ENCODE measurements at regions not wholly inside any gene's neighbourhood (a gene's known extent, or its start where the extent isn't known, plus 50 kb on each side); places are given as distances from the start of the nearest gene placed in this dataset.

- TF ChIP-seq ZSCAN18 (CRISPR knock-in tag; IDR thresholded peaks at IDR 0.05) (no peak), HMGA2 (CRISPR knock-in tag; IDR thresholded peaks at IDR 0.05) (no peak), ZNF317 (CRISPR knock-in tag; IDR thresholded peaks at IDR 0.05; ENCODE audit: borderline replicate concordance, low read depth) (no peak), GRHL2 (CRISPR knock-in tag; IDR thresholded peaks at IDR 0.05; ENCODE audit: insufficient replicate concordance, severe bottlenecking) (no peak), ATF1 (CRISPR knock-in tag; IDR thresholded peaks at IDR 0.05) (no peak)
Observed at GRCh38 chr5:6308683-6309082, 69.7 kb downstream of the MED10 start (continued).

DNA sequence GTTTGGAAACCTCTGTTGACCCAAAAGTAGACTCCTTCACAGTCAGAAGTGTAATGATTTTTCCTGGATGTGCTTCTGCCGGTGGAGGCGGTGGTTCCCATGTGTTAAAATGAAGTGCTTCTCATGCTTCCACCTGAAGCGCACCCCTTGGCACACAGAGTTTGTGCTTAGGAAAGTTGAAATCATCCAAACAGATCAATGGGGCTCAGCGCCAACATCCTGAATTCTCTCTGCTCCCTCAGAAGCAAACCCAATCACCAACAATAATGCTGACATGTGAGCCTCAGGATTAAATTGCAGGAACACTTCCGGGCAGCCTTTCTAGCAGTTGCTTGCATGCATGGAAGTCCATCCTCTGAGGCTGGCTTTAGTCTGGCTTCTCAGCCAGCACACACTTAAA is 71.0 kb downstream of the MED10 start:
- DNase-seq (ENCODE audit: low spot score): no peak
- CTCF ChIA-PET: no interaction called here
- Mint-ChIP-seq H3K36me3 (no peaks in the 10 kb centered on the region), H3K27me3 (ENCODE audit: low read depth) (no peaks in the 10 kb centered on the region; the same call in 1 of the 2 replicates), H3K9me3 (no peaks in the 10 kb centered on the region), H3K4me3 (no peak overlapping the region), H3K4me1 (peaks cover 6% of the 10 kb centered on the region), H3K27ac (no peak overlapping the region)
- POLR2A ChIA-PET: no interaction called here
- no peak for ATAC-seq
- TF ChIP-seq ZNF671 (CRISPR knock-in tag; IDR thresholded peaks at IDR 0.05) (no peak), ZNF532 (CRISPR knock-in tag; IDR thresholded peaks at IDR 0.05; ENCODE audit: borderline replicate concordance) (no peak), ZBTB43 (CRISPR knock-in tag; IDR thresholded peaks at IDR 0.05) (no peak), E2F5 (CRISPR knock-in tag; IDR thresholded peaks at IDR 0.05) (no peak), MYBL2 (CRISPR knock-in tag; IDR thresholded peaks at IDR 0.05) (no peak), GRHL2 (CRISPR knock-in tag; IDR thresholded peaks at IDR 0.05; ENCODE audit: insufficient replicate concordance, severe bottlenecking) (no peak), CTCF (IDR thresholded peaks at IDR 0.05) (no peak), KAT7 (CRISPR knock-in tag; IDR thresholded peaks at IDR 0.05; ENCODE audit: borderline replicate concordance) (no peak), ZMAT4 (CRISPR knock-in tag; IDR thresholded peaks at IDR 0.05) (no peak), ZNF121 (CRISPR knock-in tag; IDR thresholded peaks at IDR 0.05) (no peak), NR1H2 (CRISPR knock-in tag; IDR thresholded peaks at IDR 0.05) (no peak), SOX15 (CRISPR knock-in tag; IDR thresholded peaks at IDR 0.05) (no peak), ZNF317 (CRISPR knock-in tag; IDR thresholded peaks at IDR 0.05; ENCODE audit: borderline replicate concordance, low read depth) (no peak), OVOL2 (CRISPR knock-in tag; IDR thresholded peaks at IDR 0.05; ENCODE audit: borderline replicate concordance) (no peak), ATF3 (CRISPR knock-in tag; conservative IDR thresholded peaks at IDR 0.05) (no peak), NR2C2 (CRISPR knock-in tag; IDR thresholded peaks at IDR 0.05) (no peak)
- TF ChIP-seq, protein P1, sequence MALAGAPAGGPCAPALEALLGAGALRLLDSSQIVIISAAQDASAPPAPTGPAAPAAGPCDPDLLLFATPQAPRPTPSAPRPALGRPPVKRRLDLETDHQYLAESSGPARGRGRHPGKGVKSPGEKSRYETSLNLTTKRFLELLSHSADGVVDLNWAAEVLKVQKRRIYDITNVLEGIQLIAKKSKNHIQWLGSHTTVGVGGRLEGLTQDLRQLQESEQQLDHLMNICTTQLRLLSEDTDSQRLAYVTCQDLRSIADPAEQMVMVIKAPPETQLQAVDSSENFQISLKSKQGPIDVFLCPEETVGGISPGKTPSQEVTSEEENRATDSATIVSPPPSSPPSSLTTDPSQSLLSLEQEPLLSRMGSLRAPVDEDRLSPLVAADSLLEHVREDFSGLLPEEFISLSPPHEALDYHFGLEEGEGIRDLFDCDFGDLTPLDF (CRISPR knock-in tag; IDR thresholded peaks at IDR 0.05): no peak
- TF ChIP-seq, protein P2, sequence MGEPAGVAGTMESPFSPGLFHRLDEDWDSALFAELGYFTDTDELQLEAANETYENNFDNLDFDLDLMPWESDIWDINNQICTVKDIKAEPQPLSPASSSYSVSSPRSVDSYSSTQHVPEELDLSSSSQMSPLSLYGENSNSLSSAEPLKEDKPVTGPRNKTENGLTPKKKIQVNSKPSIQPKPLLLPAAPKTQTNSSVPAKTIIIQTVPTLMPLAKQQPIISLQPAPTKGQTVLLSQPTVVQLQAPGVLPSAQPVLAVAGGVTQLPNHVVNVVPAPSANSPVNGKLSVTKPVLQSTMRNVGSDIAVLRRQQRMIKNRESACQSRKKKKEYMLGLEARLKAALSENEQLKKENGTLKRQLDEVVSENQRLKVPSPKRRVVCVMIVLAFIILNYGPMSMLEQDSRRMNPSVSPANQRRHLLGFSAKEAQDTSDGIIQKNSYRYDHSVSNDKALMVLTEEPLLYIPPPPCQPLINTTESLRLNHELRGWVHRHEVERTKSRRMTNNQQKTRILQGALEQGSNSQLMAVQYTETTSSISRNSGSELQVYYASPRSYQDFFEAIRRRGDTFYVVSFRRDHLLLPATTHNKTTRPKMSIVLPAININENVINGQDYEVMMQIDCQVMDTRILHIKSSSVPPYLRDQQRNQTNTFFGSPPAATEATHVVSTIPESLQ (CRISPR knock-in tag; IDR thresholded peaks at IDR 0.05): no peak
